Naive thymus-derived CD4-positive, alpha-beta T cell (primary cell): ENCODE measurements at regions not wholly inside any gene's neighbourhood (a gene's known extent, or its start where the extent isn't known, plus 50 kb on each side); places are given as distances from the start of the nearest gene placed in this dataset.

Source experiments
- ATAC-seq: fragments of 150-1000 bp; cut with Tn5 transposase; 2 replicates; pipeline ENCODE4 v1.10.0; 2021; ENCODE audit warnings: mild to moderate bottlenecking, moderate library complexity
- CTCF ChIA-PET: fragments of 350-600 bp; sonication (Branson Sonifier 250); formaldehyde crosslinking; loops from one replicate; lab custom pipeline; 2021; ENCODE audit warnings: antibody characterized with exemption; lab: Charles Lee
- POLR2A ChIA-PET: fragments of 350-600 bp; sonication (Branson Sonifier 250); formaldehyde crosslinking; loops from one replicate; lab custom pipeline; 2021; ENCODE audit warnings: antibody characterized with exemption, inconsistent platforms; lab: Charles Lee
- DNase-seq, 9 donors: peaks; one replicate each; pipeline versions ENCODE4 v3.0.0 to v3.0.0-alpha.2; 2020 to 2022; ENCODE audit warnings: mixed read lengths in 1 of 9
- H3K27ac ChIP-seq: one replicate; pipeline ENCODE4 v1.7.0; 2013; ENCODE audit warnings: mild to moderate bottlenecking, low read depth, low read length, moderate library complexity
- H3K27me3 ChIP-seq, 2 donors: one replicate each; pipeline ENCODE4 v1.7.0; 2013; ENCODE audit warnings: low read length in 2 of 2, mild to moderate bottlenecking in 2 of 2, moderate library complexity in 2 of 2; ENCODE audit not compliant: control insufficient read depth in 2 of 2, insufficient read depth in 2 of 2
- H3K36me3 ChIP-seq, 3 experiments: 1 replicate in 2 of 3; 2 replicates in 1 of 3; pipeline ENCODE4 v1.7.0; 2013; ENCODE audit warnings: low read length in 3 of 3, mild to moderate bottlenecking in 3 of 3, moderate library complexity in 1 of 3; ENCODE audit not compliant: insufficient read depth in 3 of 3, control insufficient read depth in 2 of 3
- H3K4me1 ChIP-seq, 2 donors: one replicate each; pipeline ENCODE4 v1.7.0; 2013; ENCODE audit warnings: low read length in 2 of 2, mild to moderate bottlenecking in 2 of 2, moderate library complexity in 1 of 2; ENCODE audit not compliant: control insufficient read depth in 2 of 2, insufficient read depth in 2 of 2
- H3K4me3 ChIP-seq: 2 replicates; pipeline ENCODE4 v1.7.0; 2013; ENCODE audit warnings: mild to moderate bottlenecking, low read length
- H3K9me3 ChIP-seq, 3 experiments: 1 replicate in 2 of 3; 2 replicates in 1 of 3; pipeline ENCODE4 v1.7.0; 2013; ENCODE audit warnings: low read length in 3 of 3; ENCODE audit not compliant: control insufficient read depth in 2 of 3
- H3K27ac Mint-ChIP-seq, 9 donors: one replicate each; pipeline ENCODE4 v1.8.0; 2020 to 2022; ENCODE audit warnings: mixed read lengths in 9 of 9, mild to moderate bottlenecking in 8 of 9, moderate library complexity in 5 of 9, inconsistent platforms in 2 of 9
- H3K27me3 Mint-ChIP-seq, 5 donors: one replicate each; pipeline ENCODE4 v1.8.0; 2021 to 2022; ENCODE audit warnings: mixed read lengths in 5 of 5, mild to moderate bottlenecking in 1 of 5
- H3K36me3 Mint-ChIP-seq, 5 donors: one replicate each; pipeline ENCODE4 v1.8.0; 2020 to 2022; ENCODE audit warnings: mixed read lengths in 5 of 5, mild to moderate bottlenecking in 3 of 5, inconsistent platforms in 1 of 5
- H3K4me1 Mint-ChIP-seq, 7 donors: one replicate each; pipeline ENCODE4 v1.8.0; 2020 to 2022; ENCODE audit warnings: mixed read lengths in 7 of 7, mild to moderate bottlenecking in 3 of 7, inconsistent platforms in 1 of 7
- H3K4me3 Mint-ChIP-seq, 10 donors: one replicate each; pipeline ENCODE4 v1.8.0; 2020 to 2022; ENCODE audit warnings: mild to moderate bottlenecking in 10 of 10, mixed read lengths in 10 of 10, moderate library complexity in 6 of 10, inconsistent platforms in 2 of 10
- H3K9me3 Mint-ChIP-seq, 11 donors: one replicate each; pipeline ENCODE4 v1.8.0; 2020 to 2022; ENCODE audit warnings: mixed read lengths in 11 of 11, mild to moderate bottlenecking in 4 of 11, inconsistent platforms in 1 of 11, moderate library complexity in 1 of 11
- intact Hi-C, 2 donors: fragments of 100-400 bp; cut with micrococcal nuclease; formaldehyde crosslinking; loops; one replicate each; pipeline ENCODE4 v1.15.1; 2023

DNA sequence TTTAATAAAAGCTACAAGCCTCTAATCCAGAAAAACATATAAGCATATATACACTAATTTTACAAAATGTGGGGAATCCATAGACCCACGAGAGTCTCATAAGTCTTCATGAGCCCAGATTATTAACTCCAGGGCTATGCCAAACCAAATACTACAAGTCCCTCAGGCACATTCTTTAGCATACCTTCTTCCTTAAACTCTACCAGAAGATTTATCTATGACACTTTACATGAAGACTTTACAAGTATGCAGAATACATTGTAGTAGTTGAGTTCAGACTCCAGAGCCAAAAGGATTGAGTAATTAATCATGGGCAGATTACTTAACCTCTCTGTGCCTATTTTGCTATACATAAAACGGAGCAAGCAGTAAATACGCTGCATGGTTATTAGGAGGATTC, 793.7 kb upstream of the ADGRL2 start:
- H3K4me3 Mint-ChIP-seq: no peak overlapping the region
- no peak overlapping the region for H3K4me3 ChIP-seq
- H3K36me3 ChIP-seq: no peaks in the 10 kb centered on the region
- intact Hi-C loops: no loop called here
- POLR2A ChIA-PET: interaction anchor here (0.7 kb wide), 1 partner anchor 100 kb away, joined by 3 read pairs; no protein-coding TSS in a partner anchor
- CTCF ChIA-PET: no interaction called here
- ATAC-seq (no peak), DNase-seq (no peak)
- no peaks in the 10 kb centered on the region for H3K4me1 ChIP-seq
- H3K27ac ChIP-seq: no peak overlapping the region
- H3K36me3 Mint-ChIP-seq: peaks cover 0 to 5% (median 0%) of the 10 kb centered on the region in 5 donors
- H3K4me1 Mint-ChIP-seq: no peaks in the 10 kb centered on the region
- no peaks in the 10 kb centered on the region for H3K9me3 ChIP-seq
- H3K9me3 Mint-ChIP-seq: peaks cover 0 to 19% (median 2%) of the 10 kb centered on the region in 11 donors
- H3K27me3 ChIP-seq: no peaks in the 10 kb centered on the region
- H3K27me3 Mint-ChIP-seq: no peaks in the 10 kb centered on the region
- H3K27ac Mint-ChIP-seq: no peak overlapping the region

DNA sequence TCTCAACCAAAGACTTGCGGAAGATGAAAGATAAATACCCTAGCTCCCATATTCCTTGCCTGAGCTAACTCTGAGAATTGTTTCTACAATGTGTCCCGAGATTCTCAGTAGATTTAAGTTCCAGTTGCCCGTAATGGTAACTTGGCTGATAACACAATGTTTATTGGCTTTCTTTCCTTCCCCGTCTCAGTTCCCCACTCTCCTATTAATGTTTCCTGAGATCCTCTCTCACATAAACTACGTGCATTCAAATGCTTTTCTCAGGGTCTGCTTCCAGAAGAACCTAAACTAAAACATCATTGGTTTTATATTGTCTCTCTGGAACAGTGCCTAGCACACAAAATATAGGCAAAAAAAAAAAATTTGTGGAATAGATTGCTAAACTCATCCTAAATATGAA, 794.2 kb upstream of the ADGRL2 start:
- no peaks in the 10 kb centered on the region for H3K4me1 Mint-ChIP-seq
- intact Hi-C loops: no loop called here
- peaks cover 0 to 5% (median 0%) of the 10 kb centered on the region in 5 donors for H3K36me3 Mint-ChIP-seq
- no peak overlapping the region for H3K27ac Mint-ChIP-seq
- no peak overlapping the region for H3K27ac ChIP-seq
- H3K27me3 ChIP-seq: no peaks in the 10 kb centered on the region
- DNase-seq: no peak
- H3K4me3 Mint-ChIP-seq: no peak overlapping the region
- CTCF ChIA-PET: no interaction called here
- no peaks in the 10 kb centered on the region for H3K4me1 ChIP-seq
- H3K27me3 Mint-ChIP-seq: no peaks in the 10 kb centered on the region
- H3K4me3 ChIP-seq: no peak overlapping the region
- H3K9me3 ChIP-seq: no peaks in the 10 kb centered on the region
- H3K9me3 Mint-ChIP-seq: peaks cover 0 to 19% (median 2%) of the 10 kb centered on the region in 11 donors
- POLR2A ChIA-PET: interaction anchor here (0.7 kb wide), 1 partner anchor 99 kb away, joined by 3 read pairs; no protein-coding TSS in a partner anchor
- no peaks in the 10 kb centered on the region for H3K36me3 ChIP-seq
- ATAC-seq: no peak

DNA sequence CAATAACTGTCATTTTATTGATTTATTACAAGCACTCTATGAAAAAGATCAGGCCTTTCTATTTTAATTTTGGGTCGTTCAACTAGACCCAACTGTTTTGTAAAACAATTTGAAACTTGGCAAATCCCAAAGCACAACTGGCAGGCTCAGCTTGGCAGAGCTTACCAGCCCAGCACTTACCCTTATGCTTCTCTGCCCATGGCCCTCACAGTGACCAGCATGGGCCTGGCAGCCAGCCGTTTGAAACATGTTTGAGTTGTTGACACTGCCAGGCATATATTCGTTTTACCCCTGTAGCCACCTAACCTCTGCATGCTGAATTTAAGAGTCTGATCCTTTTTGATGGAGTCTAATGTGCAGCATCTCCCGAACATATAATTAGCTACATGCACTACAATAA, 796.7 kb upstream of the ADGRL2 start:
- Mint-ChIP-seq H3K9me3 (peaks cover 2 to 20% (median 5%) of the 10 kb centered on the region in 11 donors), H3K4me1 (no peaks in the 10 kb centered on the region), H3K27me3 (no peaks in the 10 kb centered on the region), H3K27ac (no peak overlapping the region), H3K36me3 (no peaks in the 10 kb centered on the region), H3K4me3 (no peak overlapping the region)
- H3K36me3 ChIP-seq: no peaks in the 10 kb centered on the region
- ChIA-PET CTCF (no interaction called here), POLR2A (no interaction called here)
- ATAC-seq (no peak), DNase-seq (no peak)
- no peak overlapping the region for H3K4me3 ChIP-seq
- no peak overlapping the region for H3K27ac ChIP-seq
- no peaks in the 10 kb centered on the region for H3K27me3 ChIP-seq
- intact Hi-C loops: no loop called here
- H3K9me3 ChIP-seq: no peaks in the 10 kb centered on the region
- no peaks in the 10 kb centered on the region for H3K4me1 ChIP-seq

DNA sequence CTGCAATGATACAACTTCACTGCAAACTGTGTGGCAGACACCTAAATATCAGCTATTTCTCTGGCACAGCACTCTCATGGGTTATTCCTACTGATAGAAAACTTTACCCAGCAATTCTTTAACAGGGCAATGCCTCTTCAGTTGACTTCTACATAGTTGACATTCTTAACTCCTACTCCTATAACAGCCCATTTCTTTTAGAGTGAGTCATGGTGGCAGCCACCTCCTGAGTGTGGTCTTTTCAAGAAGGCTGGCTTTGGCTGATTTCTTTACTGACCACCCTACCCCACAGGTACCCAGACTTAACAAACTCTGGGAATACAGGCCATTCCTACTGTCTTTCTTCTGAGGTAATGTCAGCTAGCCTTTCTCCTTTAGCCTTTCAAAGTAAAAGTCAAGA, 805.8 kb upstream of the ADGRL2 start:
- H3K27ac Mint-ChIP-seq: no peak overlapping the region
- H3K4me1 Mint-ChIP-seq: no peaks in the 10 kb centered on the region
- Histone ChIP-seq H3K4me3 (no peak overlapping the region), H3K9me3 (no peaks in the 10 kb centered on the region), H3K27me3 (no peaks in the 10 kb centered on the region), H3K27ac (no peak overlapping the region), H3K36me3 (no peaks in the 10 kb centered on the region), H3K4me1 (no peaks in the 10 kb centered on the region)
- no peaks in the 10 kb centered on the region for H3K27me3 Mint-ChIP-seq
- no peak for ATAC-seq
- intact Hi-C loops: no loop called here
- peaks cover 0 to 26% (median 0%) of the 10 kb centered on the region in 11 donors for H3K9me3 Mint-ChIP-seq
- ChIA-PET CTCF (no interaction called here), POLR2A (no interaction called here)
- no peak overlapping the region for H3K4me3 Mint-ChIP-seq
- peaks cover 0 to 3% (median 0%) of the 10 kb centered on the region in 5 donors for H3K36me3 Mint-ChIP-seq
- DNase-seq: no peak

DNA sequence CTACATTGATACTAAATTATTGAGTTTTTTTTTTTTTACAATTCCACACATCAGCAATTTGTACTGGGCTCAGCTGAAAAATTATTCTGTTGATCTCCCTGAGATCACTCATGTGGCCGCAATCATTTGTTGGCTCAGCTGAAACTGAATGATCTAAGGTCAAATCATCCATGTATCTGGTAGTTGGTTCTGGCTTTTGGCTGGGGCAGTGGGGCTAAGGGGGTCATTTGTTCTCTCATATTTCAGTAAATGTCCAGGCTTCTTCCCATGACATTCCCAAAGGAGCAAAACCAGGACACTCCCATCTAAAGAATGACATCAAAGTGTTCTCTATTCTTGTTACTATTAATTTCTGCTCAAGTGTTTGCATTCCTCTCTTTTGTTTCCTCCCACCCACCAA, 806.7 kb upstream of the ADGRL2 start:
- no peaks in the 10 kb centered on the region for H3K27me3 Mint-ChIP-seq
- H3K36me3 Mint-ChIP-seq: peaks cover 0 to 3% (median 0%) of the 10 kb centered on the region in 5 donors
- intact Hi-C loops: no loop called here
- Histone ChIP-seq H3K27ac (no peak overlapping the region), H3K9me3 (no peaks in the 10 kb centered on the region), H3K36me3 (no peaks in the 10 kb centered on the region), H3K27me3 (no peaks in the 10 kb centered on the region), H3K4me1 (no peaks in the 10 kb centered on the region), H3K4me3 (no peak overlapping the region)
- H3K4me1 Mint-ChIP-seq: no peaks in the 10 kb centered on the region
- no peak overlapping the region for H3K27ac Mint-ChIP-seq
- no peak overlapping the region for H3K4me3 Mint-ChIP-seq
- ChIA-PET POLR2A (no interaction called here), CTCF (no interaction called here)
- ATAC-seq (no peak), DNase-seq (no peak)
- H3K9me3 Mint-ChIP-seq: peaks cover 0 to 31% (median 0%) of the 10 kb centered on the region in 11 donors

DNA sequence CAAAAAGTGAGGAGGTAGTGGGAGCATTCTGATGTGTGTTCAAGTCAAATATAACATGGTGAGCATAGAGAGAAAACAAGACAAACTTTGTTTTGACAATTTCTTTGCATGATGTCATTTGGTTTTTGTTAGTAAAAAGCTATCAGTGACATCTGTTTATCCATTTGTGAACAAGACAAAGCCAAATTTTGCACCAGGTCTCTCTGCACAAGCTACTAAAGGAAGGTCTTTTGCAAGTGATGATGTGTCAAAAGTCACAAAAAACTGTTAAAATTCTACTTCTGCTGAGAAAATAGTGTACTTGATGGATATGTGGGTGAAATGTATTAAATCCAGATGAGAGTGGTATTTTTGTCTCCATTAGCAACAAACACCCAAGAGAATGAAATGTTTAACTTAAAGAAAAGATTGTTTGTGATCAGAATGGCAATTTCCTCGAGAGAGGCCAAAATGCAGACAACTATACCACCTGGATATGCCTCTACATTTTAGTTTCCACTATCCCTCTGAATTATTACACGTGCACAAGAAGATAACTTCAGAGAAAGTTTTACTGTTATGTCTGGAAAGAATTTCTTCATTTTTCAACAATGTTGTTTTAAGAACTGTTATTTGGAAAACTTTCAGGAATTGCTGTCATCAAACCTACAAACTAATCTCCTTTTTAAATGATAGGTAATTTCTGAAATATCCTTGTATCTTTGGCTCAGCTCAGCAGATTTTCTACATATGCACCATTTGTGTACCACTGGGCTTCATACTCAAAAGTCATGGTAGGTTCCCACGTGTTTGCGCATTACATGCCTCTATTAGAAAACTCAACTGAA, 807.4 kb upstream of the ADGRL2 start:
- no peaks in the 10 kb centered on the region for H3K4me1 Mint-ChIP-seq
- no peak overlapping the region for H3K4me3 Mint-ChIP-seq
- ChIA-PET CTCF (no interaction called here), POLR2A (no interaction called here)
- DNase-seq (no peak), ATAC-seq (no peak)
- H3K27me3 ChIP-seq: no peaks in the 10 kb centered on the region
- H3K27ac Mint-ChIP-seq: no peak overlapping the region
- no peaks in the 10 kb centered on the region for H3K9me3 ChIP-seq
- H3K27ac ChIP-seq: no peak overlapping the region
- H3K4me3 ChIP-seq: no peak overlapping the region
- no peaks in the 10 kb centered on the region for H3K27me3 Mint-ChIP-seq
- H3K9me3 Mint-ChIP-seq: peaks cover 0 to 31% (median 0%) of the 10 kb centered on the region in 11 donors
- intact Hi-C loops: no loop called here
- H3K36me3 Mint-ChIP-seq: peaks cover 0 to 3% (median 0%) of the 10 kb centered on the region in 5 donors
- no peaks in the 10 kb centered on the region for H3K36me3 ChIP-seq
- no peaks in the 10 kb centered on the region for H3K4me1 ChIP-seq

DNA sequence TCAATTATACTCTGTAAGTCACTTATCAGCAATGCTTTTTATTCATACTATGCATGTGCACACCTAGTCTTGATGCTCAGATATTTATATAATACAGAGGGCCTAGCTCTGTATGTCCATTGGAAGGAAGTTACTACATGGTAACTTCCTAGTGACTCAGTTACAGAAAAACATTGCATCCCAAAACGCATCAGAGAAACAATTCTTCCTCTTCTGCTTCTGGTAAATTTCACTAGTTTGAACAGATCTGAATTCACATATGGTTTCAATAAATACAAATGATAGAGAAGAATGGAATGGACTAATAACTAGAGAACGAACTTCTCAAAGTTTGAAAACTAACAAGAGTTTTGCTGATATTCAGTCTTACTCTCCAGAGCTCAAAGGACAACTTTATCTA, 811.3 kb upstream of the ADGRL2 start:
- no peak for ATAC-seq
- Mint-ChIP-seq H3K4me3 (no peak overlapping the region), H3K27ac (no peak overlapping the region), H3K27me3 (no peaks in the 10 kb centered on the region), H3K4me1 (no peaks in the 10 kb centered on the region), H3K9me3 (peaks cover 0 to 15% (median 0%) of the 10 kb centered on the region in 11 donors), H3K36me3 (no peaks in the 10 kb centered on the region)
- intact Hi-C loops: no loop called here
- ChIA-PET CTCF (no interaction called here), POLR2A (no interaction called here)
- H3K4me3 ChIP-seq: no peak overlapping the region
- H3K27me3 ChIP-seq: no peaks in the 10 kb centered on the region
- H3K36me3 ChIP-seq: no peaks in the 10 kb centered on the region
- no peaks in the 10 kb centered on the region for H3K9me3 ChIP-seq
- DNase-seq: no peak
- no peak overlapping the region for H3K27ac ChIP-seq
- H3K4me1 ChIP-seq: no peaks in the 10 kb centered on the region
